ENCODE measurements at regions not wholly inside any gene's neighbourhood (a gene's known extent, or its start where the extent isn't known, plus 50 kb on each side); places are given as distances from the start of the nearest gene placed in this dataset.

DNA sequence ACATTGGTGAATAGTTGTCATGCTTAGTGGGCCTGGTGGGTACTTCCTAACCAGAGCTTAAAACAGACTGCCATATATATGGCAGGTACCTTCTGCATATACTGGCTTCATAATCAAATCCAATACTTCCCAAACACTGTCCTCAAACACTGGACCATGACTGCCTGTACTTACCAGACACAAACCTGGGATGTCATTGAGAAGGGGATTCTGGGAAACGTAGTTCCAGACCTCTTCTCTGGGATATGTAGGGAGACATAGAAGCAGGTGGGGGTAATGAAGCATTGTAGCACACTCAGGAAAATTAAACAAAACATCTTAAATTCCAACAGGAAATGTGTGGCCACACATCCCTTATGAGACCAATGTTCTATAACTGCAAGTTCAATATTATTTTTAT lies 76.5 kb upstream of the ADAMTS5 start:
- H2AK5ac ChIP-seq (ENCODE audit: low read length), result no peak overlapping the region
- WGBS (ENCODE audit: extremely low coverage, insufficient coverage, insufficient read length), result no CpG with 5 or more reads among the region's 1 CpG

DNA sequence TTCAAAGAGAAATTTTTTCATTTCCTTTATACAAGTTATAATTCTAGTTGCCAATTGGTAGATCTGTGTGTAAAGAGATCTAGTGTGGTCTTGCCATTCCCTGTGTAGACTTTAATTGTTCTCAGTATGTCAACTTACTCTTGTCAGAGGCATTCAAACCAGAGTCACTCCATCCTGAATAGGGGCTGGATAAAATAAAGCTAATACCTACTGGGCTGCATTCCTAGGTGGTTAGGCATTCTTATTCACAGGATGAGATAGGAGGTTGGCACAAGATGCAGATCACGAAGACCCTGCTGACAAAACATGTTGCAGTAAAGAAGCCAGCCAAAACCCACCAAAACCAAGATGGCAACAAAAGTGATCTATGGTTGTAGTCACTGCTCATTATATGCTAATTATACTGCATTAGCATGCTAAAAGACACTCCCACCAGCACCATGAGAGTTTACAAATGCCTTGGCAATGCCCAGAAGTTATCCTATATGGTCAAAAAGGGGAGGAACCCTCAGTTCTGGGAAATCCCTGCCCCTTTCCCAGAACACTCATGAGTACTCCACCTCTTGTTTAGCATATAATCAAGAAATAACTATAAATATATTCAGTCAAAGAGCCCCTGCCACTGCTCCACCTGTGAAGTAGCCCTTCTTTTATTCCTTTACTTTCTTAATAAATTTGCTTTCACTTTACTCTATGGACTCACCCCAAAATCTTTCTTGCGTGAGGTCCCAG lies 74.0 kb upstream of the ADAMTS5 start:
- Histone ChIP-seq H2BK120ac (ENCODE audit: insufficient read depth, low read length, poor library complexity) (no peak overlapping the region), H2BK5ac (ENCODE audit: low read depth, low read length, poor library complexity) (no peak overlapping the region), H4K91ac (ENCODE audit: low read depth, low read length) (no peak overlapping the region), H3K4me1 (ENCODE audit: control insufficient read depth in 1 of 2, insufficient read depth in 2 of 2, low read length in 2 of 2) (no peaks in the 10 kb centered on the region), H3K27me3 (ENCODE audit: insufficient read depth, low read length) (no peaks in the 10 kb centered on the region), H2BK12ac (ENCODE audit: low read length) (no peak overlapping the region), H2AFZ (ENCODE audit: insufficient read depth, low read length, poor library complexity) (no peak overlapping the region), H2AK5ac (ENCODE audit: low read length) (no peak overlapping the region), H3K23ac (ENCODE audit: low read length) (no peak overlapping the region), H4K12ac (ENCODE audit: low read depth, low read length) (no peak overlapping the region), H3K79me1 (ENCODE audit: low read length) (no peaks in the 10 kb centered on the region), H4K8ac (ENCODE audit: low read depth, low read length) (no peak overlapping the region), H3K4ac (ENCODE audit: low read depth, low read length) (no peak overlapping the region), H3K79me2 (ENCODE audit: control insufficient read depth, insufficient read depth, low read length, poor library complexity) (no peaks in the 10 kb centered on the region), H3K27ac (ENCODE audit: low read depth, low read length) (no peak overlapping the region), H3K4me2 (ENCODE audit: low read length) (no peak overlapping the region), H3K14ac (ENCODE audit: low read length) (no peak overlapping the region), H3K9ac (ENCODE audit: low read length) (no peak overlapping the region), H3K9me3 (ENCODE audit: insufficient read depth, low read depth, low read length) (no peaks in the 10 kb centered on the region), H3K4me3 (ENCODE audit: low read depth, low read length) (no peak overlapping the region), H3K36me3 (ENCODE audit: control insufficient read depth in 1 of 2, insufficient read depth in 2 of 2, low read length in 2 of 2) (no peaks in the 10 kb centered on the region), H3K18ac (ENCODE audit: low read length) (no peak overlapping the region)
- no CpG with 5 or more reads among the region's 2 CpGs for WGBS (ENCODE audit: extremely low coverage, insufficient coverage, insufficient read length)
- DNase-seq, result no peak

More for the DNA sequence above, 76.5 kb upstream of the ADAMTS5 start:
- H3K9ac ChIP-seq (ENCODE audit: low read length), result no peak overlapping the region
- no peaks in the 10 kb centered on the region for H3K4me1 ChIP-seq (ENCODE audit: control insufficient read depth in 1 of 2, insufficient read depth in 2 of 2, low read length in 2 of 2)
- H3K4me3 ChIP-seq (ENCODE audit: low read depth, low read length), result no peak overlapping the region
- H2BK120ac ChIP-seq (ENCODE audit: insufficient read depth, low read length, poor library complexity), result no peak overlapping the region
- H2BK12ac ChIP-seq (ENCODE audit: low read length), result no peak overlapping the region
- no peak overlapping the region for H2AFZ ChIP-seq (ENCODE audit: insufficient read depth, low read length, poor library complexity)
- no peaks in the 10 kb centered on the region for H3K36me3 ChIP-seq (ENCODE audit: control insufficient read depth in 1 of 2, insufficient read depth in 2 of 2, low read length in 2 of 2)
- no peak overlapping the region for H4K91ac ChIP-seq (ENCODE audit: low read depth, low read length)
- H4K8ac ChIP-seq (ENCODE audit: low read depth, low read length), result no peak overlapping the region
- H3K27ac ChIP-seq (ENCODE audit: low read depth, low read length), result no peak overlapping the region
- H3K79me1 ChIP-seq (ENCODE audit: low read length), result no peaks in the 10 kb centered on the region
- no peak for DNase-seq
- no peaks in the 10 kb centered on the region for H3K9me3 ChIP-seq (ENCODE audit: insufficient read depth, low read depth, low read length)
- H3K79me2 ChIP-seq (ENCODE audit: control insufficient read depth, insufficient read depth, low read length, poor library complexity), result no peaks in the 10 kb centered on the region
- H3K18ac ChIP-seq (ENCODE audit: low read length), result no peak overlapping the region
- no peak overlapping the region for H3K14ac ChIP-seq (ENCODE audit: low read length)
- H3K27me3 ChIP-seq (ENCODE audit: insufficient read depth, low read length), result no peaks in the 10 kb centered on the region
- no peak overlapping the region for H3K4ac ChIP-seq (ENCODE audit: low read depth, low read length)
- H4K12ac ChIP-seq (ENCODE audit: low read depth, low read length), result no peak overlapping the region
- no peak overlapping the region for H3K4me2 ChIP-seq (ENCODE audit: low read length)
- no peak overlapping the region for H2BK5ac ChIP-seq (ENCODE audit: low read depth, low read length, poor library complexity)
- H3K23ac ChIP-seq (ENCODE audit: low read length), result no peak overlapping the region

DNA sequence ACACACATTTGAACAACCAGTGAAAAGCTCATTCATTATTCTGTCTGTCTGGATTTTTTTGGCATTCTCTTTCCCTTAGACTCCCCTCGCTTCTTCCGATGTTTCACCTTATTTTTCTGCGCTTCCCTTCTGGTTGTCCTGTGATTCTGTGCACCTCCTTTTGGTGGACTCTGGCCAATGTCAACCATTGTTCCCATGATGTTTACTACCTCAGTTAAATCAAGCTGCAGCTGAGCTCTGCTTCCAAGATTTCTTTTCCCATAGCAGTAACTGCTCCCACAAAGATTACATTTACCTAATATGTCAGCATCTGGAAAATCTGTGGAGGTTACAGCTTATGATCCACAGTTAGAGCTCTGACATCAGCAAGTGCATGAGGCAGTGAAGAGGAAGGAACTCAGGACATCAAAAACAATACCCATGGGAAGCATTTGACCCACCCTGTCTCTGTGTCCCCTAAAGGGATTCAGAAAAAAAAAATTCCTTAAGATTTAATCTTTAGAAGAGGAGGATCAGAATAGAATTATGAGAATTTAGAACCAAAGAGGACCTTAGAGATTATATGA lies 69.9 kb upstream of the ADAMTS5 start:
- Histone ChIP-seq H3K23ac (ENCODE audit: low read length) (no peak overlapping the region), H3K14ac (ENCODE audit: low read length) (no peak overlapping the region), H3K9me3 (ENCODE audit: insufficient read depth, low read depth, low read length) (no peaks in the 10 kb centered on the region), H3K4me1 (ENCODE audit: control insufficient read depth in 1 of 2, insufficient read depth in 2 of 2, low read length in 2 of 2) (no peaks in the 10 kb centered on the region), H2AK5ac (ENCODE audit: low read length) (no peak overlapping the region), H2BK5ac (ENCODE audit: low read depth, low read length, poor library complexity) (no peak overlapping the region), H2BK12ac (ENCODE audit: low read length) (no peak overlapping the region), H3K79me2 (ENCODE audit: control insufficient read depth, insufficient read depth, low read length, poor library complexity) (no peaks in the 10 kb centered on the region), H3K27ac (ENCODE audit: low read depth, low read length) (no peak overlapping the region), H4K91ac (ENCODE audit: low read depth, low read length) (no peak overlapping the region), H4K8ac (ENCODE audit: low read depth, low read length) (no peak overlapping the region), H3K4ac (ENCODE audit: low read depth, low read length) (no peak overlapping the region), H3K4me2 (ENCODE audit: low read length) (no peak overlapping the region), H3K79me1 (ENCODE audit: low read length) (no peaks in the 10 kb centered on the region), H3K4me3 (ENCODE audit: low read depth, low read length) (no peak overlapping the region), H3K9ac (ENCODE audit: low read length) (no peak overlapping the region), H3K36me3 (ENCODE audit: control insufficient read depth in 1 of 2, insufficient read depth in 2 of 2, low read length in 2 of 2) (no peaks in the 10 kb centered on the region), H4K12ac (ENCODE audit: low read depth, low read length) (no peak overlapping the region), H3K18ac (ENCODE audit: low read length) (no peak overlapping the region), H2BK120ac (ENCODE audit: insufficient read depth, low read length, poor library complexity) (no peak overlapping the region), H3K27me3 (ENCODE audit: insufficient read depth, low read length) (no peaks in the 10 kb centered on the region), H2AFZ (ENCODE audit: insufficient read depth, low read length, poor library complexity) (no peak overlapping the region)
- no CpG with 5 or more reads among the region's 3 CpGs for WGBS (ENCODE audit: extremely low coverage, insufficient coverage, insufficient read length)
- DNase-seq, result no peak

DNA sequence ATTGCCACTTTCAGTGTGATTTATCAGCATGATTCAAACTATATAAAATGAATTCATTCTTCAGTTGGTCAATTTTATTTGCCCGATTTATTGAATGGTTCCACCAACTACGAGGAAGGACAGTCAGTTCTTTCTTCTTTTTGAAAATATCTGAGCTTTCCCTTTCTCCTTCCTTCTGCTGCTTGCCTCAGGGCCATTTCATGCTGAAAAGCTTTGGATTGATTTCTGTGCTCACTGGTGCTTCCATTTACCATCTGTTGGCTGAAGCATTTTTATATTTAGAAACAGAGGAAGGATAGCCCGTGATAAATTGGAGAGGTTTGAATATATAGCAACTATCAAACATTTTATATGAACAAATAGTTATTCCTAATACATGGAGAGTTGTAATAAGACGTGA lies 68.9 kb upstream of the ADAMTS5 start:
- H3K79me2 ChIP-seq (ENCODE audit: control insufficient read depth, insufficient read depth, low read length, poor library complexity), result no peaks in the 10 kb centered on the region
- H3K9ac ChIP-seq (ENCODE audit: low read length), result no peak overlapping the region
- no peaks in the 10 kb centered on the region for H3K9me3 ChIP-seq (ENCODE audit: insufficient read depth, low read depth, low read length)
- no peak overlapping the region for H3K4ac ChIP-seq (ENCODE audit: low read depth, low read length)
- H2AK5ac ChIP-seq (ENCODE audit: low read length), result no peak overlapping the region
- no peaks in the 10 kb centered on the region for H3K27me3 ChIP-seq (ENCODE audit: insufficient read depth, low read length)
- H3K36me3 ChIP-seq (ENCODE audit: control insufficient read depth in 1 of 2, insufficient read depth in 2 of 2, low read length in 2 of 2), result no peaks in the 10 kb centered on the region
- H2AFZ ChIP-seq (ENCODE audit: insufficient read depth, low read length, poor library complexity), result no peak overlapping the region
- no peak overlapping the region for H4K91ac ChIP-seq (ENCODE audit: low read depth, low read length)
- H2BK5ac ChIP-seq (ENCODE audit: low read depth, low read length, poor library complexity), result no peak overlapping the region
- no peak overlapping the region for H3K4me2 ChIP-seq (ENCODE audit: low read length)
- no peak overlapping the region for H3K18ac ChIP-seq (ENCODE audit: low read length)
- DNase-seq, result no peak
- H3K79me1 ChIP-seq (ENCODE audit: low read length), result no peaks in the 10 kb centered on the region
- H4K8ac ChIP-seq (ENCODE audit: low read depth, low read length), result no peak overlapping the region
- H3K4me3 ChIP-seq (ENCODE audit: low read depth, low read length), result no peak overlapping the region
- no peak overlapping the region for H2BK12ac ChIP-seq (ENCODE audit: low read length)
- no peak overlapping the region for H3K23ac ChIP-seq (ENCODE audit: low read length)
- H3K4me1 ChIP-seq (ENCODE audit: control insufficient read depth in 1 of 2, insufficient read depth in 2 of 2, low read length in 2 of 2), result no peaks in the 10 kb centered on the region
- H2BK120ac ChIP-seq (ENCODE audit: insufficient read depth, low read length, poor library complexity), result no peak overlapping the region
- no peak overlapping the region for H3K27ac ChIP-seq (ENCODE audit: low read depth, low read length)
- H3K14ac ChIP-seq (ENCODE audit: low read length), result no peak overlapping the region
- H4K12ac ChIP-seq (ENCODE audit: low read depth, low read length), result no peak overlapping the region
- WGBS (ENCODE audit: extremely low coverage, insufficient coverage, insufficient read length), result no CpG with 5 or more reads among the region's 4 CpGs
